A673 (cell line): ENCODE measurements at regions not wholly inside any gene's neighbourhood (a gene's known extent, or its start where the extent isn't known, plus 50 kb on each side); places are given as distances from the start of the nearest gene placed in this dataset.

Source experiments
- BruUV-seq: library from RNA; stranded (reverse); fragments of 400-500 nt; replicated peaks from 2 replicates; lab custom pipeline; 2021; lab: Mats Ljungman, UMichigan
- CTCF ChIA-PET: fragments of 300-600 bp; sonication (Branson Sonifier 250); formaldehyde crosslinking; loops from one replicate; lab custom pipeline; 2022; ENCODE audit warnings: antibody characterized with exemption; lab: Charles Lee
- POLR2A ChIA-PET: fragments of 300-600 bp; sonication (Branson Sonifier 250); formaldehyde crosslinking; loops from one replicate; lab custom pipeline; 2022; ENCODE audit warnings: antibody characterized with exemption; ENCODE audit not compliant: low non-redundant PET; lab: Charles Lee
- DNase-seq: peaks from one replicate; pipeline ENCODE4 v3.0.0-alpha.2; 2015; ENCODE audit warnings: low spot score
- H3K27ac ChIP-seq: fragments of 200-600 bp; sonication (generic); 2 replicates; pipeline ENCODE4 v1.5.1; 2016; ENCODE audit warnings: mixed run types, low read depth, mild to moderate bottlenecking, mixed read lengths, antibody characterized with exemption, low read length; ENCODE audit not compliant: poor library complexity, severe bottlenecking
- H3K27me3 ChIP-seq: fragments of 200-600 bp; sonication (generic); replicated peaks from 2 replicates; pipeline ENCODE4 v1.6.1; 2017; ENCODE audit warnings: mixed run types, low read depth, mild to moderate bottlenecking, mixed read lengths, antibody characterized with exemption, low read length; ENCODE audit not compliant: insufficient read depth, poor library complexity
- H3K36me3 ChIP-seq: fragments of 200-600 bp; sonication (generic); 2 replicates; pipeline ENCODE4 v1.6.1; 2016; ENCODE audit warnings: mixed run types, mild to moderate bottlenecking, mixed read lengths, antibody characterized with exemption, low read length; ENCODE audit not compliant: insufficient read depth, poor library complexity, severe bottlenecking
- H3K4me1 ChIP-seq: fragments of 200-600 bp; sonication (generic); 2 replicates; pipeline ENCODE4 v1.6.1; 2017; ENCODE audit warnings: mixed run types, mild to moderate bottlenecking, mixed read lengths, antibody characterized with exemption, low read length; ENCODE audit not compliant: insufficient read depth, poor library complexity, severe bottlenecking
- H3K4me3 ChIP-seq: fragments of 200-600 bp; sonication (generic); 2 replicates; pipeline ENCODE4 v1.5.1; 2016; ENCODE audit warnings: low read depth, mixed run types, mild to moderate bottlenecking, mixed read lengths, low read length; ENCODE audit not compliant: poor library complexity, severe bottlenecking
- H3K9me3 ChIP-seq: fragments of 200-600 bp; sonication (generic); 2 replicates; pipeline ENCODE4 v1.6.1; 2016; ENCODE audit warnings: mixed run types, low read depth, mild to moderate bottlenecking, mixed read lengths, antibody characterized with exemption, low read length; ENCODE audit not compliant: poor library complexity, severe bottlenecking
- EZH2 ChIP-seq: fragments of 200-600 bp; sonication (generic); IDR thresholded peaks from 2 replicates; pipeline ENCODE4 v1.6.1; 2017; ENCODE audit warnings: borderline replicate concordance, low read depth, mild to moderate bottlenecking, mixed read lengths, antibody characterized with exemption, low read length; ENCODE audit not compliant: poor library complexity, severe bottlenecking
- intact Hi-C: fragments of 100-400 bp; cut with micrococcal nuclease; formaldehyde crosslinking; loops from one replicate; pipeline ENCODE4 v1.10.0; 2022; ENCODE audit not compliant: unreplicated experiment
- TF ChIP-seq, protein P1 (sequence below): fragments of 300-800, 200-600 bp; sonication (generic); conservative IDR thresholded peaks from 2 replicates; pipeline ENCODE4 v1.5.1; 2017; ENCODE audit warnings: low read depth, mild to moderate bottlenecking, antibody characterized with exemption, low read length, moderate library complexity, mixed read lengths

DNA sequence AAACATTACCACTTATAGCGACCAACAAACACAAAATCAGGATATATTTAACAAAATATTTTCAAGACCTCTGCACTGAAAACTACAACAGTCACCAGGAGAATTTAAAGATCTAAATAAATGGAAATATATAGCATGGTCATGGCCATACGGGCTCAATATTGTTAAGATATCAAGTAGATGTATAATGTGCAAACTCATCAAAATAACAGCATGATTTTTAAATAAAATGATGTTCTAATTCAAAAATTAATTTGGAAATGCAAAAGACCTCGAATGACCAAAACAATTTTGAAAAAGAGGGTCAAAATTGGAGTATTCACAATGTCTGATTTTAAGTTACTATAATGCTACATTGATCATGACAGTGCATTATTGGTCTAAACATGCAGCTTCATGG, 159.1 kb upstream of the NDN start:
- CTCF ChIA-PET, result no interaction called here
- intact Hi-C loops, result no loop called here
- Histone ChIP-seq H3K9me3 (peaks cover 30% of the 10 kb centered on the region), H3K4me1 (no peaks in the 10 kb centered on the region), H3K36me3 (no peaks in the 10 kb centered on the region), H3K27me3 (no peaks in the 10 kb centered on the region), H3K4me3 (no peak overlapping the region), H3K27ac (no peak overlapping the region)
- TF ChIP-seq, protein P1, sequence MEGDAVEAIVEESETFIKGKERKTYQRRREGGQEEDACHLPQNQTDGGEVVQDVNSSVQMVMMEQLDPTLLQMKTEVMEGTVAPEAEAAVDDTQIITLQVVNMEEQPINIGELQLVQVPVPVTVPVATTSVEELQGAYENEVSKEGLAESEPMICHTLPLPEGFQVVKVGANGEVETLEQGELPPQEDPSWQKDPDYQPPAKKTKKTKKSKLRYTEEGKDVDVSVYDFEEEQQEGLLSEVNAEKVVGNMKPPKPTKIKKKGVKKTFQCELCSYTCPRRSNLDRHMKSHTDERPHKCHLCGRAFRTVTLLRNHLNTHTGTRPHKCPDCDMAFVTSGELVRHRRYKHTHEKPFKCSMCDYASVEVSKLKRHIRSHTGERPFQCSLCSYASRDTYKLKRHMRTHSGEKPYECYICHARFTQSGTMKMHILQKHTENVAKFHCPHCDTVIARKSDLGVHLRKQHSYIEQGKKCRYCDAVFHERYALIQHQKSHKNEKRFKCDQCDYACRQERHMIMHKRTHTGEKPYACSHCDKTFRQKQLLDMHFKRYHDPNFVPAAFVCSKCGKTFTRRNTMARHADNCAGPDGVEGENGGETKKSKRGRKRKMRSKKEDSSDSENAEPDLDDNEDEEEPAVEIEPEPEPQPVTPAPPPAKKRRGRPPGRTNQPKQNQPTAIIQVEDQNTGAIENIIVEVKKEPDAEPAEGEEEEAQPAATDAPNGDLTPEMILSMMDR, result no peak
- no peak for TF ChIP-seq EZH2
- POLR2A ChIA-PET, result no interaction called here
- DNase-seq, result no peak
- no TSS peak for BruUV-seq

DNA sequence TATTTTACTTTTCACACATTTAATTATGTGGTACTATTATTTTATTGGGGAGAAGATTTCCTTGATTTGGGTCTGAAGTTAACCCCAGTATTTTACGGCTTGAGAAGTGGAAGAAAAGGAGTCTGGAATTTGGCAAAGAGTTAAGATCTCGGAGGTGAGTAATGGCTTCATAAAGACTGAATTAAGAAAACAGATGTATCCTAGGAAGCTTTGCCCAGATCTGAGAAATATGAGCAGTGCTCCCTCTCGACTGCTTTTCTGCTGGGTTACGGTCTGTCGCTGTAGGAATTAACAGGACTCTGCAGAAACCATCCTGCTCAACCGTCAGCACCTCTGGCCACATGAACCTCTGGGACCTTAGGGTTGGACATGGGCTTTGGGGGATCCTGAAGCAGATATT, 163.6 kb upstream of the NDN start:
- H3K27ac ChIP-seq, result no peak overlapping the region
- peaks cover 52% of the 10 kb centered on the region for H3K9me3 ChIP-seq
- POLR2A ChIA-PET, result no interaction called here
- H3K27me3 ChIP-seq, result no peaks in the 10 kb centered on the region
- no peak overlapping the region for H3K4me3 ChIP-seq
- CTCF ChIA-PET, result no interaction called here
- no peaks in the 10 kb centered on the region for H3K4me1 ChIP-seq
- TF ChIP-seq, protein P1, result no peak
- no peak for TF ChIP-seq EZH2
- DNase-seq, result no peak
- H3K36me3 ChIP-seq, result no peaks in the 10 kb centered on the region
- intact Hi-C loops, result loop anchor here (10.0 kb wide), 1 partner anchor 206 kb away; the partner anchor contains the start of gene MAGEL2
- BruUV-seq, result no TSS peak

DNA sequence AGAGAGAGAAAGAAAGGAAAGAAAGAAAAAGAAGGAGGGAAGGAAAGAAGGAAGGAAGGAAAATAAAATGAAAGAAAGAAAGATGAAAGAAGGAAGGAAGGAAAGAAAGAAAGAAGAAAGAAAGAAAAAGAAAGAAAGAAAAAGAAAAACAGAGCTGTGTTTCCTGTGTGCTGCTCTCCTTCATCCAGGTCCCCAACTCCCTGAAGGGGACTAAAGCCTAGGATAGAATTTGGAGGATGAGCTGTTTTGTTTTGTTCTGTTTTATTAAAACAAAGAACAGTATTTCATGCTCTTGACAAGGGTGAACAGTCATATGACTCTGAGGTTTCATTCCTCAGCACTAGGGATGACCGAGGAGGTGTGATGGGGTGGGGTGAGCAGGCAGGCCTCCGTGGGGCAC, 164.8 kb upstream of the NDN start:
- CTCF ChIA-PET, result no interaction called here
- no peak overlapping the region for H3K27ac ChIP-seq

More for the DNA sequence above, 164.8 kb upstream of the NDN start:
- Histone ChIP-seq H3K27me3 (no peaks in the 10 kb centered on the region), H3K36me3 (no peaks in the 10 kb centered on the region), H3K9me3 (peaks cover 51% of the 10 kb centered on the region), H3K4me1 (no peaks in the 10 kb centered on the region), H3K4me3 (no peak overlapping the region)
- no TSS peak for BruUV-seq
- DNase-seq, result no peak
- POLR2A ChIA-PET, result no interaction called here
- TF ChIP-seq EZH2, result no peak
- TF ChIP-seq, protein P1, result no peak
- intact Hi-C loops, result loop anchor here (10.0 kb wide), 1 partner anchor 207 kb away; the partner anchor contains the start of gene MAGEL2
